ENCODE measurements at regions not wholly inside any gene's neighbourhood (a gene's known extent, or its start where the extent isn't known, plus 50 kb on each side); places are given as distances from the start of the nearest gene placed in this dataset.
A peak's percentile ranks its signal among the peaks of the same experiment; 100 is the strongest.

GRCh38 chr3:181764544-181764943 lies 52.8 kb downstream of the SOX2 start:
- Histone ChIP-seq H3K4me3 (ENCODE audit: low read depth, low read length, poor library complexity, severe bottlenecking) (no peak overlapping the region), H4K20me1 (ENCODE audit: insufficient read depth, low read length) (no peaks in the 10 kb centered on the region), H3K4me2 (ENCODE audit: low read length) (no peak overlapping the region), H3K9me3 (ENCODE audit: low read length) (no peaks in the 10 kb centered on the region), H3K79me2 (ENCODE audit: insufficient read depth, low read depth, low read length) (no peaks in the 10 kb centered on the region), H3K9me2 (ENCODE audit: insufficient read depth, low read length) (no peaks in the 10 kb centered on the region), H3K36me3 (ENCODE audit: insufficient read depth, low read length) (no peaks in the 10 kb centered on the region), H3K27ac (ENCODE audit: low read depth, low read length, poor library complexity, severe bottlenecking) (no peak overlapping the region), H2AFZ (ENCODE audit: low read length) (no peak overlapping the region; the same call in 1 of the 2 replicates), H3K4me1 (ENCODE audit: insufficient read depth, low read length, poor library complexity, severe bottlenecking) (peaks cover 7% of the 10 kb centered on the region)
- no peak for DNase-seq (ENCODE audit: low spot score)
- intact Hi-C loops (cut with micrococcal nuclease; ENCODE audit: unreplicated experiment) = no loop called here
- CTCF ChIA-PET (ENCODE audit: unreplicated experiment) = no interaction called here
- TF ChIP-seq EZH2phosphoT487 (IDR thresholded peaks at IDR 0.05; ENCODE audit: borderline replicate concordance, low read depth, low read length) (no peak), CTCF (conservative IDR thresholded peaks at IDR 0.05; ENCODE audit: low read length) (no peak)
- POLR2A ChIA-PET = interaction anchor here (0.6 to 0.9 kb wide), 2 partner anchors 110 to 451 kb away, joined by 3 to 4 read pairs; no protein-coding TSS in a partner anchor
- no TSS peak for BruUV-seq (replicated peaks)

- BruUV-seq (replicated peaks) = no TSS peak
- Histone ChIP-seq H3K79me2 (ENCODE audit: insufficient read depth, low read depth, low read length) (no peaks in the 10 kb centered on the region), H3K4me2 (ENCODE audit: low read length) (no peak overlapping the region), H3K9me3 (ENCODE audit: low read length) (no peaks in the 10 kb centered on the region), H2AFZ (ENCODE audit: low read length) (no peak overlapping the region; the same call in 1 of the 2 replicates), H3K9me2 (ENCODE audit: insufficient read depth, low read length) (no peaks in the 10 kb centered on the region), H3K27ac (ENCODE audit: low read depth, low read length, poor library complexity, severe bottlenecking) (no peak overlapping the region), H3K36me3 (ENCODE audit: insufficient read depth, low read length) (no peaks in the 10 kb centered on the region), H3K4me1 (ENCODE audit: insufficient read depth, low read length, poor library complexity, severe bottlenecking) (peaks cover 20% of the 10 kb centered on the region), H4K20me1 (ENCODE audit: insufficient read depth, low read length) (no peaks in the 10 kb centered on the region), H3K4me3 (ENCODE audit: low read depth, low read length, poor library complexity, severe bottlenecking) (no peak overlapping the region)
- ChIA-PET POLR2A (interaction anchor here (0.6 to 0.7 kb wide), 3 partner anchors 50 to 1586 kb away, joined by 3 to 6 read pairs (median 3); no protein-coding TSS in a partner anchor), CTCF (ENCODE audit: unreplicated experiment) (no interaction called here)
- no peak for DNase-seq (ENCODE audit: low spot score)
- intact Hi-C loops (cut with micrococcal nuclease; ENCODE audit: unreplicated experiment) = no loop called here
- TF ChIP-seq EZH2phosphoT487 (IDR thresholded peaks at IDR 0.05; ENCODE audit: borderline replicate concordance, low read depth, low read length) (no peak), CTCF (conservative IDR thresholded peaks at IDR 0.05; ENCODE audit: low read length) (no peak)
Measured at GRCh38 chr3:181770296-181770695, 58.6 kb downstream of the SOX2 start.

- no peak for DNase-seq (ENCODE audit: low spot score)
- Histone ChIP-seq H3K9me2 (ENCODE audit: insufficient read depth, low read length) (no peaks in the 10 kb centered on the region), H3K36me3 (ENCODE audit: insufficient read depth, low read length) (no peaks in the 10 kb centered on the region), H3K4me1 (ENCODE audit: insufficient read depth, low read length, poor library complexity, severe bottlenecking) (peaks cover 20% of the 10 kb centered on the region), H3K79me2 (ENCODE audit: insufficient read depth, low read depth, low read length) (no peaks in the 10 kb centered on the region), H3K4me2 (ENCODE audit: low read length) (peak overlapping the region; percentile 33), H3K27ac (ENCODE audit: low read depth, low read length, poor library complexity, severe bottlenecking) (no peak overlapping the region), H4K20me1 (ENCODE audit: insufficient read depth, low read length) (no peaks in the 10 kb centered on the region), H3K9me3 (ENCODE audit: low read length) (no peaks in the 10 kb centered on the region), H3K4me3 (ENCODE audit: low read depth, low read length, poor library complexity, severe bottlenecking) (no peak overlapping the region), H2AFZ (ENCODE audit: low read length) (peak overlapping the region; percentile 93)
- intact Hi-C loops (cut with micrococcal nuclease; ENCODE audit: unreplicated experiment) = no loop called here
- no peak for TF ChIP-seq EZH2phosphoT487 (IDR thresholded peaks at IDR 0.05; ENCODE audit: borderline replicate concordance, low read depth, low read length)
- TF ChIP-seq CTCF (conservative IDR thresholded peaks at IDR 0.05; ENCODE audit: low read length) = no peak
- ChIA-PET CTCF (ENCODE audit: unreplicated experiment) (no interaction called here), POLR2A (interaction anchor here (0.6 to 1.4 kb wide), 3 partner anchors 26 to 1223 kb away, joined by 3 to 5 read pairs (median 3); no protein-coding TSS in a partner anchor)
- BruUV-seq (replicated peaks) = no TSS peak
Measured at GRCh38 chr3:181771120-181771519, 59.4 kb downstream of the SOX2 start.
